ENCODE measurements at regions not wholly inside any gene's neighbourhood (a gene's known extent, or its start where the extent isn't known, plus 50 kb on each side); places are given as distances from the start of the nearest gene placed in this dataset.

- intact Hi-C loops (cut with DNase I), result no loop called here
- H3K4me1 ChIP-seq, result no peaks in the 10 kb centered on the region
- no peak for ATAC-seq
- no peaks in the 10 kb centered on the region for H3K9me3 ChIP-seq
- no peak for DNase-seq
- H3K4me3 ChIP-seq, result no peak overlapping the region
- no peak overlapping the region for H3K27ac ChIP-seq
- H3K27me3 ChIP-seq, result no peaks in the 10 kb centered on the region
- TF ChIP-seq, protein P1, sequence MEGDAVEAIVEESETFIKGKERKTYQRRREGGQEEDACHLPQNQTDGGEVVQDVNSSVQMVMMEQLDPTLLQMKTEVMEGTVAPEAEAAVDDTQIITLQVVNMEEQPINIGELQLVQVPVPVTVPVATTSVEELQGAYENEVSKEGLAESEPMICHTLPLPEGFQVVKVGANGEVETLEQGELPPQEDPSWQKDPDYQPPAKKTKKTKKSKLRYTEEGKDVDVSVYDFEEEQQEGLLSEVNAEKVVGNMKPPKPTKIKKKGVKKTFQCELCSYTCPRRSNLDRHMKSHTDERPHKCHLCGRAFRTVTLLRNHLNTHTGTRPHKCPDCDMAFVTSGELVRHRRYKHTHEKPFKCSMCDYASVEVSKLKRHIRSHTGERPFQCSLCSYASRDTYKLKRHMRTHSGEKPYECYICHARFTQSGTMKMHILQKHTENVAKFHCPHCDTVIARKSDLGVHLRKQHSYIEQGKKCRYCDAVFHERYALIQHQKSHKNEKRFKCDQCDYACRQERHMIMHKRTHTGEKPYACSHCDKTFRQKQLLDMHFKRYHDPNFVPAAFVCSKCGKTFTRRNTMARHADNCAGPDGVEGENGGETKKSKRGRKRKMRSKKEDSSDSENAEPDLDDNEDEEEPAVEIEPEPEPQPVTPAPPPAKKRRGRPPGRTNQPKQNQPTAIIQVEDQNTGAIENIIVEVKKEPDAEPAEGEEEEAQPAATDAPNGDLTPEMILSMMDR (IDR thresholded peaks at IDR 0.05), result no peak
- H3K36me3 ChIP-seq, result no peaks in the 10 kb centered on the region
Measured at GRCh38 chr11:116061322-116061721, 557.1 kb upstream of the CADM1 start.

GRCh38 chr11:116059919-116060318 is 555.7 kb upstream of the CADM1 start:
- peaks cover 0 to 2% of the 10 kb centered on the region in 2 donors for H3K27me3 ChIP-seq
- H3K9me3 ChIP-seq, result no peaks in the 10 kb centered on the region
- no peak overlapping the region for H3K4me3 ChIP-seq
- no peaks in the 10 kb centered on the region for H3K36me3 ChIP-seq
- H3K27ac ChIP-seq, result no peak overlapping the region
- ATAC-seq, result no peak
- TF ChIP-seq, protein P1 (IDR thresholded peaks at IDR 0.05), result no peak
- no peak for DNase-seq
- H3K4me1 ChIP-seq, result no peaks in the 10 kb centered on the region
- intact Hi-C loops (cut with DNase I), result no loop called here

- no peak for ATAC-seq
- no peaks in the 10 kb centered on the region for H3K36me3 ChIP-seq
- no peak for DNase-seq
- no peaks in the 10 kb centered on the region for H3K4me1 ChIP-seq
- TF ChIP-seq, protein P1 (IDR thresholded peaks at IDR 0.05), result no peak
- intact Hi-C loops (cut with DNase I), result no loop called here
- no peaks in the 10 kb centered on the region for H3K9me3 ChIP-seq
- peaks cover 0 to 8% of the 10 kb centered on the region in 2 donors for H3K27me3 ChIP-seq
- H3K4me3 ChIP-seq, result no peak overlapping the region
- H3K27ac ChIP-seq, result no peak overlapping the region
Measured at GRCh38 chr11:116057000-116057399, 552.8 kb upstream of the CADM1 start.

GRCh38 chr11:116055064-116055463 is 550.8 kb upstream of the CADM1 start:
- H3K27ac ChIP-seq, result no peak overlapping the region
- H3K36me3 ChIP-seq, result no peaks in the 10 kb centered on the region
- no peaks in the 10 kb centered on the region for H3K4me1 ChIP-seq
- ATAC-seq (peak; percentile 51), DNase-seq (no peak)
- peaks cover 0 to 8% of the 10 kb centered on the region in 2 donors for H3K27me3 ChIP-seq
- no peaks in the 10 kb centered on the region for H3K9me3 ChIP-seq
- no peak overlapping the region for H3K4me3 ChIP-seq
- intact Hi-C loops (cut with DNase I), result no loop called here
- TF ChIP-seq, protein P1 (IDR thresholded peaks at IDR 0.05), result no peak

DNA sequence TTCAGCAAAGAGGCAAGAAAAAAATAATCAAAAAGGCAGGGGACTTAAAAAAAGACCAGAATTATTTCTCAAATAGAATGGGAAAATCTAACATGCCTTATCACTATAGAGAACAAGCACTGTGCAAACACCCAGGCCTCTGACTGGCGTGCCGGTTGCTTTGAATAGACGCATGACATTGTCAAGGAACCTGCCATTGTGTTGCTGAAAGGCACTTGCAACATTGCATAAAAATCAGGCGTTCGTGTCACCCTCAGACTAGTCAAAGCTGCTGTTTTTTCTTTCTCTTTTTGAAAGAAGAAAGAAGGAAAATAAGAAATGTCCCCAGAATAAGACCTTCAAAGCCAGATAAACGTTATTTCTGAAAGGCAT is 549.3 kb upstream of the CADM1 start:
- H3K9me3 ChIP-seq, result no peaks in the 10 kb centered on the region
- peaks cover 0 to 8% of the 10 kb centered on the region in 2 donors for H3K27me3 ChIP-seq
- no peak overlapping the region for H3K4me3 ChIP-seq
- peak in 1 of 4 donors; percentile 33 for DNase-seq
- intact Hi-C loops (cut with DNase I), result no loop called here
- H3K27ac ChIP-seq, result no peak overlapping the region
- ATAC-seq, result peak; percentile 79
- H3K36me3 ChIP-seq, result no peaks in the 10 kb centered on the region
- no peaks in the 10 kb centered on the region for H3K4me1 ChIP-seq
- TF ChIP-seq, protein P1 (IDR thresholded peaks at IDR 0.05), result no peak
